OCI-LY3 (cell line): ENCODE measurements at regions not wholly inside any gene's neighbourhood (a gene's known extent, or its start where the extent isn't known, plus 50 kb on each side); places are given as distances from the start of the nearest gene placed in this dataset.
"Not testable (repeated sequence)": the region's sequence is repeated elsewhere in the genome, so short reads cannot be mapped to it uniquely, and the experiment has no call there.

ENCODE experiments used
- H2AFZ ChIP-seq: fragments of 200-600, 300-600 bp; shearing (Covaris generic); 2 replicates; pipeline ENCODE4 v1.6.0; 2014; ENCODE audit warnings: antibody characterized with exemption, low read depth, low read length
- H3K27ac ChIP-seq: fragments of 200-600, 300-600 bp; sonication (generic); 2 replicates; pipeline ENCODE4 v1.5.1; 2014; ENCODE audit warnings: mild to moderate bottlenecking, low read length, moderate library complexity, mixed read lengths
- H3K27me3 ChIP-seq: fragments of 200-600, 300-600 bp; sonication (generic); 2 replicates; pipeline ENCODE4 v1.6.1; 2014; ENCODE audit warnings: low read depth, low read length, mixed read lengths
- H3K36me3 ChIP-seq: fragments of 200-600, 300-600 bp; sonication (generic); replicated peaks from 2 replicates; pipeline ENCODE3; 2014; ENCODE audit warnings: low read depth, low read length, mixed read lengths
- H3K4me1 ChIP-seq: fragments of 300-600, 200-600 bp; sonication (generic); 2 replicates; pipeline ENCODE4 v1.6.1; 2014; ENCODE audit warnings: low read length, mixed read lengths
- H3K4me2 ChIP-seq: fragments of 200-600, 300-600 bp; sonication (generic); 2 replicates; pipeline ENCODE4 v1.6.1; 2014; ENCODE audit warnings: low read length, mixed read lengths
- H3K4me3 ChIP-seq: fragments of 300-600, 200-600 bp; sonication (generic); 2 replicates; pipeline ENCODE4 v1.5.1; 2014; ENCODE audit warnings: antibody characterized with exemption, mild to moderate bottlenecking, low read length, moderate library complexity
- H3K79me2 ChIP-seq: fragments of 300-600, 200-600 bp; shearing (Covaris generic); 2 replicates; pipeline ENCODE4 v1.6.1; 2014; ENCODE audit warnings: mild to moderate bottlenecking, low read length, mixed read lengths
- H3K9ac ChIP-seq: fragments of 300-600, 200-600 bp; shearing (Covaris generic); 2 replicates; pipeline ENCODE4 v1.6.0; 2014; ENCODE audit warnings: mild to moderate bottlenecking, low read length, moderate library complexity
- H3K9me3 ChIP-seq: fragments of 200-600, 300-600 bp; shearing (Covaris generic); 2 replicates; pipeline ENCODE4 v1.6.1; 2014; ENCODE audit warnings: low read length, mixed read lengths; ENCODE audit not compliant: insufficient read depth
- H4K20me1 ChIP-seq: fragments of 200-600, 300-600 bp; sonication (generic); 2 replicates; pipeline ENCODE4 v1.6.1; 2016; ENCODE audit warnings: low read length, mixed read lengths; ENCODE audit not compliant: insufficient read depth
- EZH2phosphoT487 ChIP-seq: fragments of 200-600 bp; shearing (Covaris generic); IDR thresholded peaks from 2 replicates; pipeline ENCODE4 v1.6.1; 2018; ENCODE audit warnings: antibody characterized with exemption, mixed run types, low read depth
- TF ChIP-seq, protein P1 (sequence below): fragments of 200-600, 300-600 bp; sonication (generic); IDR thresholded peaks from 2 replicates; pipeline ENCODE4 v1.5.1; 2014; ENCODE audit warnings: antibody characterized with exemption, low read length, low read depth

GRCh38 chr13:79898202-79898826 is 417.4 kb downstream of the NDFIP2 start:
- H3K9ac ChIP-seq, result no peak overlapping the region
- H3K9me3 ChIP-seq, result no peaks in the 10 kb centered on the region
- H4K20me1 ChIP-seq, result no peaks in the 10 kb centered on the region
- H2AFZ ChIP-seq, result no peak overlapping the region
- no peak for TF ChIP-seq EZH2phosphoT487
- TF ChIP-seq, protein P1, sequence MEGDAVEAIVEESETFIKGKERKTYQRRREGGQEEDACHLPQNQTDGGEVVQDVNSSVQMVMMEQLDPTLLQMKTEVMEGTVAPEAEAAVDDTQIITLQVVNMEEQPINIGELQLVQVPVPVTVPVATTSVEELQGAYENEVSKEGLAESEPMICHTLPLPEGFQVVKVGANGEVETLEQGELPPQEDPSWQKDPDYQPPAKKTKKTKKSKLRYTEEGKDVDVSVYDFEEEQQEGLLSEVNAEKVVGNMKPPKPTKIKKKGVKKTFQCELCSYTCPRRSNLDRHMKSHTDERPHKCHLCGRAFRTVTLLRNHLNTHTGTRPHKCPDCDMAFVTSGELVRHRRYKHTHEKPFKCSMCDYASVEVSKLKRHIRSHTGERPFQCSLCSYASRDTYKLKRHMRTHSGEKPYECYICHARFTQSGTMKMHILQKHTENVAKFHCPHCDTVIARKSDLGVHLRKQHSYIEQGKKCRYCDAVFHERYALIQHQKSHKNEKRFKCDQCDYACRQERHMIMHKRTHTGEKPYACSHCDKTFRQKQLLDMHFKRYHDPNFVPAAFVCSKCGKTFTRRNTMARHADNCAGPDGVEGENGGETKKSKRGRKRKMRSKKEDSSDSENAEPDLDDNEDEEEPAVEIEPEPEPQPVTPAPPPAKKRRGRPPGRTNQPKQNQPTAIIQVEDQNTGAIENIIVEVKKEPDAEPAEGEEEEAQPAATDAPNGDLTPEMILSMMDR, result no peak
- H3K4me1 ChIP-seq, result no peaks in the 10 kb centered on the region
- H3K27ac ChIP-seq, result no peak overlapping the region
- no peak overlapping the region for H3K4me2 ChIP-seq
- H3K79me2 ChIP-seq, result no peaks in the 10 kb centered on the region
- H3K4me3 ChIP-seq, result no peak overlapping the region
- no peaks in the 10 kb centered on the region for H3K36me3 ChIP-seq
- no peaks in the 10 kb centered on the region for H3K27me3 ChIP-seq

DNA sequence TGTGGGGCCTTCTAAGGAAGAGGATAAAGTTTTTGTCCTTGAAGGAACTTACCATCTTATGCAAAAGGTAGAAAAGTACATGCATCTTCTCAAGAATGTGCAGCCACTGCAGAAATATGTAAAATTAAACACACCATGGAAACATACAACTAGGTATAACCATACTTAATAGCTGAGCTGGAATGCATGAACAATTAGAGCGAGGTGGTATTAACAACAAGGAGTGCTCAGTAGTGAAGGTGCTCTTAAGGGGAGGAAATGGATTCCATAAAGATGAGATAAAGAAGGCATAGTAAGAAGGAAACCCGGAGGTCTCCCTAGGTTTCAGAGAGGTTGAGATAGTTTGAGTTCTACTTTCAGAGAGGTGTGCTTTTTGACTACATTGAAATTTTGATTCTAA is 415.9 kb downstream of the NDFIP2 start:
- no peak overlapping the region for H3K27ac ChIP-seq
- H4K20me1 ChIP-seq, result no peaks in the 10 kb centered on the region
- no peak overlapping the region for H2AFZ ChIP-seq
- no peak overlapping the region for H3K4me2 ChIP-seq
- no peaks in the 10 kb centered on the region for H3K9me3 ChIP-seq
- H3K9ac ChIP-seq, result no peak overlapping the region
- no peak for TF ChIP-seq EZH2phosphoT487
- TF ChIP-seq, protein P1, result no peak
- H3K36me3 ChIP-seq, result no peaks in the 10 kb centered on the region
- no peaks in the 10 kb centered on the region for H3K4me1 ChIP-seq
- no peaks in the 10 kb centered on the region for H3K27me3 ChIP-seq
- H3K4me3 ChIP-seq, result no peak overlapping the region
- H3K79me2 ChIP-seq, result no peaks in the 10 kb centered on the region

DNA sequence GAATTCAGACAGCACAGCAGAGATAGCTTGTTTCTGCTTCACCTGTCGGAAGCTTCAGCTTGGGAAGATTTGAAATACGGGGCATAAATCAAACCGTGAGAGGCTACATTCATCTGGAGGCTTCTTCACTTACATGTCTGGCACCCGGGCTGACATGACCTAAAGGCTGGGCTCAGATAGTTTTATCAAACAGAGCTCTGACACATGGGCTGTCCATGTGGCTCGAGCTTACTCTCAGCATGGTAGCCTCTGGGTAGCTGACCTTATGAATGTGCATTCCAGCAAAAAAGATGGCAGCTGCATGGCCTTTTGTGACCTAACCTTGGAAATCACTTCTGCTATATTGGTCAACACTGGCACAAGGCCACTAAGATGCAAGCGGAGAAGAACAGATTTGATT is 414.5 kb downstream of the NDFIP2 start:
- Histone ChIP-seq H3K4me2 (no peak overlapping the region), H3K27ac (no peak overlapping the region), H3K9ac (no peak overlapping the region), H4K20me1 (no peaks in the 10 kb centered on the region), H2AFZ (no peak overlapping the region), H3K9me3 (no peaks in the 10 kb centered on the region), H3K27me3 (no peaks in the 10 kb centered on the region), H3K4me1 (no peaks in the 10 kb centered on the region), H3K36me3 (no peaks in the 10 kb centered on the region), H3K4me3 (no peak overlapping the region), H3K79me2 (no peaks in the 10 kb centered on the region)
- TF ChIP-seq EZH2phosphoT487, result no peak
- TF ChIP-seq, protein P1, result no peak

GRCh38 chr13:79887278-79887677 is 406.3 kb downstream of the NDFIP2 start:
- not testable (repeated sequence) for H3K27me3 ChIP-seq, H3K4me2 ChIP-seq, H3K9ac ChIP-seq, H2AFZ ChIP-seq, H3K79me2 ChIP-seq, H3K36me3 ChIP-seq, H4K20me1 ChIP-seq, H3K4me3 ChIP-seq, H3K9me3 ChIP-seq, H3K27ac ChIP-seq, H3K4me1 ChIP-seq
